GM21526 (cell line): ENCODE measurements at regions not wholly inside any gene's neighbourhood (a gene's known extent, or its start where the extent isn't known, plus 50 kb on each side); places are given as distances from the start of the nearest gene placed in this dataset.

ENCODE experiments used
- ATAC-seq: cut with Tn5 transposase; IDR thresholded peaks from one replicate; pipeline ENCODE4 v1.9.1; 2021; ENCODE audit warnings: moderate library complexity; ENCODE audit not compliant: unreplicated experiment, low FRiP score

- no peak for ATAC-seq
Measured at GRCh38 chr18:22609642-22610041, 191.9 kb upstream of the CTAGE1 start.

- ATAC-seq = no peak
Measured at GRCh38 chr18:22613058-22613690, 195.5 kb upstream of the CTAGE1 start.

GRCh38 chr18:22613788-22614187, 196.1 kb upstream of the CTAGE1 start:
- ATAC-seq = no peak

GRCh38 chr18:22623513-22623912, 205.8 kb upstream of the CTAGE1 start:
- no peak for ATAC-seq

GRCh38 chr18:22624176-22624575, 206.5 kb upstream of the CTAGE1 start:
- ATAC-seq = no peak

- no peak for ATAC-seq
Measured at GRCh38 chr18:22625406-22625805, 207.7 kb upstream of the CTAGE1 start.

GRCh38 chr18:22626771-22627170, 209.1 kb upstream of the CTAGE1 start:
- no peak for ATAC-seq

GRCh38 chr18:22627506-22627905, 209.8 kb upstream of the CTAGE1 start:
- ATAC-seq = no peak

- ATAC-seq = no peak
Measured at GRCh38 chr18:22628795-22629510, 211.2 kb upstream of the CTAGE1 start.

GRCh38 chr18:22630980-22631379, 213.3 kb upstream of the CTAGE1 start:
- ATAC-seq = no peak

- no peak for ATAC-seq
Measured at GRCh38 chr18:22632191-22632590, 214.5 kb upstream of the CTAGE1 start.

GRCh38 chr18:22634464-22634863, 216.7 kb upstream of the CTAGE1 start:
- ATAC-seq = no peak

GRCh38 chr18:22637787-22638186, 220.1 kb upstream of the CTAGE1 start:
- ATAC-seq = no peak

- ATAC-seq = no peak
Measured at GRCh38 chr18:22639026-22639463, 221.3 kb upstream of the CTAGE1 start.

GRCh38 chr18:22639561-22639960, 221.8 kb upstream of the CTAGE1 start:
- no peak for ATAC-seq

GRCh38 chr18:22640281-22640842, 222.6 kb upstream of the CTAGE1 start:
- ATAC-seq = no peak

GRCh38 chr18:22641958-22642357, 224.2 kb upstream of the CTAGE1 start:
- no peak for ATAC-seq

- ATAC-seq = no peak
Measured at GRCh38 chr18:22643731-22644130, 226.0 kb upstream of the CTAGE1 start.

- ATAC-seq = no peak
Measured at GRCh38 chr18:22650247-22650646, 232.5 kb upstream of the CTAGE1 start.

GRCh38 chr18:22657619-22658018, 239.9 kb upstream of the CTAGE1 start:
- no peak for ATAC-seq

- ATAC-seq = no peak
Measured at GRCh38 chr18:22658318-22658717, 240.6 kb upstream of the CTAGE1 start.

GRCh38 chr18:22663378-22663777, 245.7 kb upstream of the CTAGE1 start:
- ATAC-seq = no peak
